ENCODE measurements at regions not wholly inside any gene's neighbourhood (a gene's known extent, or its start where the extent isn't known, plus 50 kb on each side); places are given as distances from the start of the nearest gene placed in this dataset.
A peak's percentile ranks its signal among the peaks of the same experiment; 100 is the strongest.

DNA sequence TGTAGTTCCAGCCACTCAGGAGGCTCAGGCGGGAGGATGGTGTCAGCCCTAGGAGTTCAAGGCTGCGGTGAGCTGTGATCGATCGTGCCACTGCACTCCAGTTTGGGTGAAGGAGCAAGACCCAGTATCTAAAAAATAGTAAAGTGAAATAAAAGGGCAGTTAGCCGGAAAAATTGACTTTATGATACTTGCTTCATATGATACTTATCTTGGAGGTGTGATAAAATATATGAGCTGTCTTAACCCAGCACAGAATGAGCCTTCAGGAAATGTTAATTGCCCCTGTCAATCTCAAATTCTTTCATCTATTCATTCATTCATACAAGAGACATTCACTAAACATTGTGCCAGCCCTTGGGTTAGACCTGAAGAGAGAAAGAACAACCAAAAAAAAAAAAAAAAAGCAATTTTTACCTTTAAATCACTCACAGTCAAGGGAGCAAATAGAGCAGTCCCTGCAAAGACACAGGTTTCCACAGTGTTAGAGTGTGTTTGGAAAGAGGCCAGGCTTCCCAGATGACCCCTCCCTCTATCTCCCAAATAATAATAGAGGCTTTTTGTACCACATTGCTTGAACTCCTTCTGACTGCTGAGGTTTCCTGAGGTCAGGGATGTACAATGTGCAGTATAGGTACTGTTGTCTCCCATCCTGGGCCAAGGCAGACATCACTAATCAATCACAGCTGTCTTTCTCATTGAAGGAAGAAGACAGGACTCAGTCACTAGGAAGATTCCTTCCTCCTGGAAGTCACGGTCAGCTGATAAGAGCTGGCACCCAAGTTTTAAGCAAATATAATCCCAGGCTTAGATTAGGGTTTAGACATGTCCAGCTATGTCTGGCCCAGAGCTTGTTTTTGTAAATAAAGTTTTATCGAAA is 454.6 kb downstream of the MIAT start:
- TF ChIP-seq, protein P1, sequence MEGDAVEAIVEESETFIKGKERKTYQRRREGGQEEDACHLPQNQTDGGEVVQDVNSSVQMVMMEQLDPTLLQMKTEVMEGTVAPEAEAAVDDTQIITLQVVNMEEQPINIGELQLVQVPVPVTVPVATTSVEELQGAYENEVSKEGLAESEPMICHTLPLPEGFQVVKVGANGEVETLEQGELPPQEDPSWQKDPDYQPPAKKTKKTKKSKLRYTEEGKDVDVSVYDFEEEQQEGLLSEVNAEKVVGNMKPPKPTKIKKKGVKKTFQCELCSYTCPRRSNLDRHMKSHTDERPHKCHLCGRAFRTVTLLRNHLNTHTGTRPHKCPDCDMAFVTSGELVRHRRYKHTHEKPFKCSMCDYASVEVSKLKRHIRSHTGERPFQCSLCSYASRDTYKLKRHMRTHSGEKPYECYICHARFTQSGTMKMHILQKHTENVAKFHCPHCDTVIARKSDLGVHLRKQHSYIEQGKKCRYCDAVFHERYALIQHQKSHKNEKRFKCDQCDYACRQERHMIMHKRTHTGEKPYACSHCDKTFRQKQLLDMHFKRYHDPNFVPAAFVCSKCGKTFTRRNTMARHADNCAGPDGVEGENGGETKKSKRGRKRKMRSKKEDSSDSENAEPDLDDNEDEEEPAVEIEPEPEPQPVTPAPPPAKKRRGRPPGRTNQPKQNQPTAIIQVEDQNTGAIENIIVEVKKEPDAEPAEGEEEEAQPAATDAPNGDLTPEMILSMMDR (IDR thresholded peaks at IDR 0.05; ENCODE audit: insufficient read depth, low read length, poor library complexity, severe bottlenecking): no peak
- Histone ChIP-seq H3K36me3 (ENCODE audit: control insufficient read depth, insufficient read depth, low read length) (no peaks in the 10 kb centered on the region), H3K4me3 (ENCODE audit: low read depth, low read length) (no peak overlapping the region), H3K27me3 (ENCODE audit: control insufficient read depth, insufficient read depth, low read length) (no peaks in the 10 kb centered on the region)
- DNase-seq (ENCODE audit: low read depth): no peak

DNA sequence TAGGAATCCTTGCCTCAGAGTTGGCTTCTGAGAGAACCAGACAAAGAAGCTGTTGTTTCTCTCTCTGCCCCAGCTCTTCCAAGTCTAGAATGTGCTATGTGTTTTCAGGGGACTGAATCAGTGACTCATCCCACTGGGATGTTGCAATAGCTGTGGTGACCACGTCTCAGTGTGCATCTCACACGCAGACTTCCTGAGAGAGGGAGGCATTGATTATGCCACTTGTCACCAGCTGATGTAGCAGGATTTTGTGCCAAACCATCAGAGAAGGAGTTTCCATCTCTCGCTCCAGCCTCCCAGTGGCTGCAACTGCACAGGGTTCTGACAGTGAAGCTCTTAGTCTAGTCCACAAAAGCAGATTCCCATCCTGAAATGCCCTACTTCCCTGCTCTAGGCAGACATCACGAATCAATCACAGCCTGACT is 455.8 kb downstream of the MIAT start:
- Histone ChIP-seq H3K36me3 (ENCODE audit: control insufficient read depth, insufficient read depth, low read length) (no peaks in the 10 kb centered on the region), H3K27me3 (ENCODE audit: control insufficient read depth, insufficient read depth, low read length) (no peaks in the 10 kb centered on the region), H3K4me3 (ENCODE audit: low read depth, low read length) (no peak overlapping the region)
- TF ChIP-seq, protein P1 (IDR thresholded peaks at IDR 0.05; ENCODE audit: insufficient read depth, low read length, poor library complexity, severe bottlenecking): no peak
- peak; percentile 93 for DNase-seq (ENCODE audit: low read depth)

DNA sequence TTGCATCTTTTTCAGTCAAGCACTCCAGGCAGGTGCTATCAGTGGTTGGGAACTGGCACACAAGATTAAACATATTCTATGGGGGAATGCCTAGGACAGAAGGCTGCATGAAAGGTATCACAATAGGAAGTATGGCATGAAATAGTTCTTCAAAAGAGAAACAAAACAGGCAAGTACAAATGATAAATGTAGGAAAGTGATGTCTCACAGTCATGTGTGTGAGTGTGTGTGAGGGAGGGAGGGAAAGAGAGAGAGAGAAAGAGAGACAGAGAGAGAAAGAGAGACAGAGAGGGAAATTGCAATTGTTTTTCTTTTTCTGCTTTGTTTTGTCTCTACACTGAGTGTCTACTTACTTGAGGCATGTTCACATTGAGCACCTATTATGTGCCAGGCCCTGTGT is 456.3 kb downstream of the MIAT start:
- TF ChIP-seq, protein P1 (IDR thresholded peaks at IDR 0.05; ENCODE audit: insufficient read depth, low read length, poor library complexity, severe bottlenecking): no peak
- Histone ChIP-seq H3K27me3 (ENCODE audit: control insufficient read depth, insufficient read depth, low read length) (no peaks in the 10 kb centered on the region), H3K4me3 (ENCODE audit: low read depth, low read length) (no peak overlapping the region), H3K36me3 (ENCODE audit: control insufficient read depth, insufficient read depth, low read length) (no peaks in the 10 kb centered on the region)
- DNase-seq (ENCODE audit: low read depth): no peak

DNA sequence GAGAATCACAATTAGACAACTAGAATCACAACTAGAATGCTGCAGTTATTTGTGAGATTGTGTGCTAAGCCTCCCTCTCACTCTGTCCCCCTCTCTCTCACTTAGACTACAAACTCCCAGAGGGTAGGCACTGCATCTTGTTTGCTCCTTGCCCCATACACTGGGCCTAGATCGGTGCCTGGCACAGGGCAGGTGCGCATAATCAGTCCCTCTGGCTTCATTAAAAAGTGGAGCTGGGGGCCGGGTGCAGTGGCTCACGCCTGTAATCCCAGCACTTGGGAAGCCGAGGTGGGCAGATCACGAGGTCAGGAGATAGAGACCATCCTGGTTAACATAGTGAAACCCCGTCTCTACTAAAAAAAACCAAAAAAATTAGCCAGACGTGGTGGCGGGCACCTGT is 456.8 kb downstream of the MIAT start:
- TF ChIP-seq, protein P1 (IDR thresholded peaks at IDR 0.05; ENCODE audit: insufficient read depth, low read length, poor library complexity, severe bottlenecking): no peak
- DNase-seq (ENCODE audit: low read depth): no peak
- Histone ChIP-seq H3K27me3 (ENCODE audit: control insufficient read depth, insufficient read depth, low read length) (no peaks in the 10 kb centered on the region), H3K36me3 (ENCODE audit: control insufficient read depth, insufficient read depth, low read length) (no peaks in the 10 kb centered on the region), H3K4me3 (ENCODE audit: low read depth, low read length) (no peak overlapping the region)

DNA sequence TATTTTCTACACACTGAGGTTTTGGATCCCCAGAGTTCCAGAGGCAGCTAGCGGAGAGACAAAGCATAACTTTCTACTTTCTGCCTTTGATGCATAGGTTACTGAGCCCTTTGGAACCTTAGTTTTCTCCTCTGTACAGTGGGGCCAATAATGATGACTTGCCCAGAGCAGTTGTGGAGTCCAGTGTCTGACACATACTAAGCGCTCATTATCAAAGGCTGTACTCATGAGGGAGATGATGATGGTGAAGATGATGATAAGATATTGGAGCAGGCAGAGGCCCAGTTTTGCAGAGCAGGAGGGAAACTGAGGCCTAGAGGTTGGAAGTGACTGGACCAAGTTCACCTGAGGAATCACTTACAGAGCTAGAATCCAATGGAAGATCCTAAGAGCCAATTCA is 458.0 kb downstream of the MIAT start:
- no peak for DNase-seq (ENCODE audit: low read depth)
- H3K36me3 ChIP-seq (ENCODE audit: control insufficient read depth, insufficient read depth, low read length): no peaks in the 10 kb centered on the region
- no peaks in the 10 kb centered on the region for H3K27me3 ChIP-seq (ENCODE audit: control insufficient read depth, insufficient read depth, low read length)
- TF ChIP-seq, protein P1 (IDR thresholded peaks at IDR 0.05; ENCODE audit: insufficient read depth, low read length, poor library complexity, severe bottlenecking): no peak
- no peak overlapping the region for H3K4me3 ChIP-seq (ENCODE audit: low read depth, low read length)

Data from kidney epithelial cell (primary cell).